HPDE6-E6E7 (cell line): ENCODE measurements at regions not wholly inside any gene's neighbourhood (a gene's known extent, or its start where the extent isn't known, plus 50 kb on each side); places are given as distances from the start of the nearest gene placed in this dataset.
"Not testable (repeated sequence)": the region's sequence is repeated elsewhere in the genome, so short reads cannot be mapped to it uniquely, and the experiment has no call there.

ENCODE experiments used
- DNase-seq: peaks from one replicate; pipeline ENCODE4 v3.0.0; 2011; ENCODE audit warnings: missing footprints; ENCODE audit errors: extremely low spot score

DNA sequence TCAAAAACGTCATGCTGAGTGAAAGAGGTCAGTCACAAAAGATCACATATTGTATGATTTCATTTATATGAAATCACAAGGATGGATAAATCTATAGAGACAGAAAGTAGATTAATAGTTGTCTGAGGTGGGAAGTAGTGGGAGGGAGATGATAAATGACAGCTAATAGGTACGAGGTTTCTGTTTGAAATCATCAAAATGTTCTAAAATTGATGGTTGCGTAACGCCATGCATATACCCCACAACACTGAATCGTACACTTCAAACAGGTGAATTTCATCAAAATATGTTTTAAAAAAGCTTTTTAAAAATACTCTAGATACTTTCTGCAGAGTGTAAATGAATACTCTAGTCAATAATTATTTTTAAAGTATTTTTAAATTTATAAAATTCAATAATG is 303.0 kb upstream of the STAC start:
- no peak for DNase-seq

DNA sequence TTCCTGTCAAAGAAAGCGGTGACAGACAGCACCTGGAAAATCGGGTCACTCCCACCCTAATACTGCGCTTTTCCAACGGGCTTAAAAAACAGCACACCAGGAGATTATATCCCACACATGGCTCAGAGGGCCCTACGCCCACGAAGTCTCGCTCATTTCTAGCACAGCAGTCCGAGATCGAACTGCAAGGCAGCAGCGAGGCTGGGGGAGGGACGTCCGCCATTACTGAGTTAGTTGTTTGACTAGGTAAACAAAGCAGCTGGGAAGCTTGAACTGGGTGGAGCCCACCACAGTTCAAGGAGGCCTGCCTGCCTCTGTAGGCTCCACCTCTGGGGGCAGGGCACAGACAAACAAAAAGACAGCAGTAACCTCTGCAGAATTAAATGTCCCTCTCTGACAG is 297.3 kb upstream of the STAC start:
- DNase-seq = not testable (repeated sequence)

GRCh38 chr3:36095238-36095637 is 285.1 kb upstream of the STAC start:
- DNase-seq = no peak

DNA sequence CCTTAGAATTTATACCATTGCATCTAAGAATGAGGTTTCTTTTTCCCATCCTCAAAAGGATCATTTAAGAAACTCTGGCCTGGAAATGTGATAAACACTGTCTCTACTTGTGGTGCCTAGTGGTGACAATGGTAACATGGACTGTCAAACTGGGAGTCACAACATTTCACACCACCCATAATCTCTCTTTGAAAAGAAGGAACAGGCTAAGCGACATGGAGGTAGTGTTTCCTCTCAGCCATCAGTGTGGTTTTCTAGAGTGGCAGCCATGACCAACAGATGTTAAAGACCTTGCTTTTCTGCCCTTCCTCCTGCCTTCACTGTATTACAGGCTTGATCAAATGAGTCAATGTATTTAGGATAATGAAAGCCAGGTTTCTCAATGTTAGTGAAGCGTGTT is 283.1 kb upstream of the STAC start:
- DNase-seq = no peak

- no peak for DNase-seq
Measured at GRCh38 chr3:36114353-36114752, 266.0 kb upstream of the STAC start.

GRCh38 chr3:36124118-36124796 is 256.0 kb upstream of the STAC start:
- DNase-seq = peak; percentile 11

DNA sequence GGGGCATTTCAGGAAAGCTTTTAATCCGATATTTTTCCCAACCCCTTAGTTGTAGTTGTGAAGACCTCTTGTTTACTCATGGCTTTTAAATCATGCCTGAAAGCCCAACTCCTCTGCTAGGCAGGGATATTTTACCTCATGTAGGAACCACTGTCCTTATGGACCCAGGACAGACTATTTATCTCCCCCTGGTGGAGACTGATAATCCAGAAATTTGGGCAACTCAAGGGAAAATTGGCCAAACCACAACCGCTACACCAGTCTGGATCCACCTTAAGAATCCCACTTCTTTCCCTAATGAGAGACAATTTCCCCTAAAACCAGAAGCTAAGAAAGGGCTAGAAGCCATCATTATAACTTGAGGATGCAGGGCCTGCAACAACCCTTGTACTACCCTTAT is 248.1 kb upstream of the STAC start:
- DNase-seq = no peak

DNA sequence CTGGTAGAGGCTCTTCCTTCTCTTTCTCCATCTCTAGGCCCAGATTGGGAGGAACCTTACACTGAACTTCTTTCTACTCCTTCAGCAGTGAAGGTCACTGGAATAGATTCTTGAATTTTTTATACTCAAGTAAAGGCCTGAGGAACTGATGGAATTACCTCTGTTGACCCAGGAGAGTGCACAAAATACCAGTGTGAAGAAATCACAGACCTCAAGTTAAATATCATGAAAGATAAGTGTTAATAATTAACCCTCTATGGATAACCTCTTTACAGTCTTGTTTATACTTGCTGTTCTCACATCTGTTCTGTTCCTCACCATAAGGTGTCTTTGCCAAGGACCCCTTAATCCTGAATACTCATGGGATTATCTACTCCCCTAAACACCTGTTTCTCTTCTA is 244.4 kb upstream of the STAC start:
- DNase-seq = no peak

DNA sequence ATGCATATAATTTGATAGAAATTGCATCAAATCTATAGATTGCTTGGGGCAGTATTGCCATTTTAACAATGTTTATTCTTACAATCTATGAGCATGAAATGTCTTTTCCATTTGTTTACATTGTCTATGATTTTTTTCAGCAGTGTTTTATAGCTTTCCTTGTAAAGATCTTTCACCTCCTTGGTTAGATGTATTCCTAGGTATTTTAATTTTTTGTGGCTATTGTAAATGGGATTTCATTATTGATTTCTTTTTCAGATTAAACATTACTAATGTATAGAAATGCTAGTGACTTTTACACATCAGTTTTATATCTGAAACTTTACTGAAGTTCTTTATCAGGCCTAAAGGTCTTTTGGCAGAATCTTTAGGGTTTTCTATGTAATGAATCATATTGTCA is 237.6 kb upstream of the STAC start:
- DNase-seq = no peak

- no peak for DNase-seq
Measured at GRCh38 chr3:36146404-36146803, 233.9 kb upstream of the STAC start.

DNA sequence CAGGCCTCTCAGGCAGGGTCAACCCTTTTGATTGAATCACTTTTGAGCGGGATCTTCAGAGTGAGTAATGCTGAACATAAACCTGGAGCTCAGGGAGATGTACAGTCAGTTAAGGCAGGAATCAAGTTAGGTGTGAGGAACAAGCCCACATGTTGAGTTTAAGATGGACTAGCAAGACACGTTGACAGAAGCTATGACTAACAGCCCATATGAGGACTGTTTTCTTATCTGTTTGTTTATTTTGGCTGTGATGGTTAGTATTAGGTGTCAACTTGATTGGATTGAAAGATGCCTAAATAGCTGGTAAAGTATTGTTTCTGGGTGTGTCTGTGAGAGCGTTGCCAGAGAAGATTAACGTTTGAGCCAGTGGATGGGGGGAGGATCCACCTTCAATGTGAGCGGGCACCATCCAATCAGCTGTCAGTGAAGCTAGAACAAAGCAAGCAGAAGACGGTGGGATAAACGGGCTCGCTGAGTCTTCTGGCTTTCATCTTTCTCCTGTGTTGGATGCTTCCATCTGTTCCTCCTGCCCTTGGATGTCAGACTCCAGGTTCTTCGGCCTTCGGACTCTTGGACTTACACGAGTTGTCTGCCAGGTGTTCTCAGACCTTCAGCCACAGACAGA is 232.3 kb upstream of the STAC start:
- peak; percentile 2 for DNase-seq

GRCh38 chr3:36149447-36149865 is 230.8 kb upstream of the STAC start:
- peak; percentile 2 for DNase-seq

- no peak for DNase-seq
Measured at GRCh38 chr3:36155515-36155914, 224.8 kb upstream of the STAC start.

DNA sequence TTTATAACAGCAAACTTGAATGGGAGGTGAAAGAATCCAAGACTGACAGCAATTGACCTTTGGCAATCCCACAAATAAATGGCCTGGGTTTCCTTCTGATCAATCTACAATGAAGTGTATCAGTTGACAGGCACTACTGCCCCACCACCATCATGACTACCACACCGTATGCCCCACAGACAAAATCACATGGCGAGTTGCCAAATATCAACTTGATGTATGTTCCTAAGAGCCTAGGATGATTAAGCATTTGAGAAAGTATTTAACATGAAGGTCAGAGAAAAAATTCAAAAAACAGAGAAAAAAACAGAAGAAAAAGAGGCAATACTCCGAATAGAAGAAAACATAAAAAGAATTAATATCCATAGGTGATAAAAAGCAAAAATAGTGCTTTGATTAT is 215.9 kb upstream of the STAC start:
- no peak for DNase-seq

GRCh38 chr3:36165509-36166290 is 214.6 kb upstream of the STAC start:
- no peak for DNase-seq

- DNase-seq = peak; percentile 49
Measured at GRCh38 chr3:36166477-36166876, 213.8 kb upstream of the STAC start.

GRCh38 chr3:36172699-36173098 is 207.6 kb upstream of the STAC start:
- DNase-seq = no peak

DNA sequence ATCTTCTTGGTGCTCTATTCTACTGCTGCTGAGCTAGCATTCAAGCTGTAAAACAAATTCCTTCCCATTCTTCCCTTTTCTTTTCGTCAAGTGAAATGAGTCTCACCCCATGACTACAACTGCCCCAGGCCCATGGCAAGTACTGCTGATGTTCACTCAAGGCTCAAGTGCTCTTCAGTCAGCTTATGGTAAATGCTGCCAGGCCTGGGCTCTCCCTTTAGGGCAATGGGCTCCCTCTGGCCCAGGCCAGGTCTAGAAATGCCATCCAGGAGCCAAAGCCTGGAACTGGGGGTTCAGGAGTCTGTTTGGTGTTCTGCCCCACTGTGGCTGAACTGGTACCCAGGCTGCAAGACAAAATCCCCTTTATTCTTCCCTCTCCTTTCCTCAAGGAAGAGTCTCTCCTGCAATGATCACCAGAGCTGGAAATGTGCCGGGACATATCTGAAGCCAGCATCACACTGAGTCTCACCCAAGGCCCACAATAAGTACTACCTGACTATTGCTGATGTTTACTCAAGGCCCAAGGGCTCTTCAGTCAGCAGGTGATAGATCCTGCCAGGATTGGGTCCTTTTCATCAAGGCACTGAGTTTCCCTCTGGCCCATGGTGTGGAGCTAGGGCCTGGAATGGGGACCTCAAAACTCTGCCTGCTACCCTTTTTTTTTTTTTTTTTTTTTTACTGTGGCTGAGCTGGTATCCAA is 205.0 kb upstream of the STAC start:
- DNase-seq = no peak

DNA sequence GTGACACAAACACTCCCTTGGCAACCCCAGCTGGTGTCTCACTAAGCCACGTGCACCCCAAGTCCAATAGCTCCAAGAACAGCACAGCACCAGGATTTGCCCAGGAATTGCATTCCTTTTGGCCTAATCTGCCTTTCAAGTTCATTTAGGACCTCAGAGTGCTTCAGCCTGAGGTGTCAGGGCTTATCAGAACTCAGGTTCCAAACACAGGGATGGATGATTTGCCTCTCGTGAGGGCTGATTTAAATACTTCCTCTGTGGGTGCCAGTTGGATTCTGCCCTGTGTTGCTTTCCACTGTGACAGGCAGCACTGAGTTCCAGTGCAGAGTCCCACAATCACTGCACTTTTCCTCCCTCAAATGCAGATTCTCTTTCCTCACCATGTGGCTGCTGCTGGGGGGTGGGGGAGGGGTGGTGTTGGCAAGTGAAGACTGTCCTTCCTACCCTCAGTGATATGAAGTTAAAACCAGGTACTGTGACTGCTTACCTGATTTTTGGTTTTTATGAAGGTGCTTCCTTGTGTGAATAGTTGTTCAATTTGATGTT is 204.3 kb upstream of the STAC start:
- no peak for DNase-seq

DNA sequence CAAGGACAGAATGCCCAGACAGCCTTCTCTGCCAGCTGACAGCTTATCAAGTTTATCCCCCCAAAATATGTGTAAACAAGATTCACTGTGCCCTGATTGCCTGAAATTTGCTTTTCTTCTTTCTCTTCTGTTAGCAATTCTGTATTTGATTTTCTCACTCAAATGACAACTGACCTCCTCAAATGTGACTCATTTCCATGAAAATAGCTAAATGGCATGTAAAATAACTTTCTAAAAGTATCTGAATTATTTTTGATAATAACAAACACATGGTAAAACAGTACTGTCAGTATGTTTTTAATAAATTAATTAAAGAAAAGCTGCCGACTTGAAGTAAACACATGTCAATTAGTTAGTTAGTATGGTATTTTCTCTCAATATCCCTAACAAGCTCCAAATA is 202.3 kb upstream of the STAC start:
- no peak for DNase-seq

DNA sequence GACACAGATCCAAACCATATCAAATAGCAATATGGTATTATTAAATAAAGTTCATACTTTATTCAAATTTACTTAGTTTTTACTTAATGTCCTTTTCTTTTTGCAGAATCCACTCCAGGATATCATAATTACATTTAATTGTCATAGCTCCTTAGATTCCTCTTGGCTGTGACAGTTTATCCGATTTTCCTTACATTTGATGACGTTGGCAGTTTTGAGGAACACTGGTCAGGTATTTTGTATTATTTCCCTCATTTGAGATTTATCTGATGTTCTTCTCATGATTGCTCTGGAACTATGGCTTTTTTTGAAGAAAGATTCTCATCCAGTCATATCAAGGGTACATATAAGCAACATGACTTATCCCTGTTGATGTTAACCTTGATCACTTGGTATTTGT is 198.3 kb upstream of the STAC start:
- DNase-seq = no peak

DNA sequence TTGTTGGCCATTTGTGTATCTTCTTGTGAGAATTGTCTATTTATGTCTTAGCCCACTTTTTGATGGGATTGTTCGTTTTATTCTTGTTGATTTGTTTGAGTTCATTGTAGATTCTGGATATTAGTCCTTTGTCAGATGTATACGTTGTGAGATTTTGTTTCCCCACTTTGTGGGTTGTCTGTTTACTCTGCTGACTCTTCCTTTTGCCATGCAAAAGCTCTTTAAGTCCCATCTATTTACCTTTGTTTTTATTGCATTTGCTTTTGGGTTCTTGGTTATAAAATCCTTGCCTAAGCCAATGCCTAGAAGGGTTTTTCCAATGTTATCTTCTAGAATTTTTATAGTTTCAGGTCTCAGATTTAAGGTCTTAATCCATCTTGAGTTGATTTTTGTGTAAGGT is 193.1 kb upstream of the STAC start:
- not testable (repeated sequence) for DNase-seq
